Right renal pelvis (tissue), 4 donors: ENCODE measurements at regions not wholly inside any gene's neighbourhood (a gene's known extent, or its start where the extent isn't known, plus 50 kb on each side); places are given as distances from the start of the nearest gene placed in this dataset.
"Not testable (repeated sequence)": the region's sequence is repeated elsewhere in the genome, so short reads cannot be mapped to it uniquely, and the experiment has no call there.

Source experiments
- DNase-seq, 4 donors: peaks; one replicate each; pipeline ENCODE4 v3.0.0-alpha.2; 2013; ENCODE audit warnings: low read depth in 4 of 4, low spot score in 3 of 4, missing footprints in 1 of 4

DNA sequence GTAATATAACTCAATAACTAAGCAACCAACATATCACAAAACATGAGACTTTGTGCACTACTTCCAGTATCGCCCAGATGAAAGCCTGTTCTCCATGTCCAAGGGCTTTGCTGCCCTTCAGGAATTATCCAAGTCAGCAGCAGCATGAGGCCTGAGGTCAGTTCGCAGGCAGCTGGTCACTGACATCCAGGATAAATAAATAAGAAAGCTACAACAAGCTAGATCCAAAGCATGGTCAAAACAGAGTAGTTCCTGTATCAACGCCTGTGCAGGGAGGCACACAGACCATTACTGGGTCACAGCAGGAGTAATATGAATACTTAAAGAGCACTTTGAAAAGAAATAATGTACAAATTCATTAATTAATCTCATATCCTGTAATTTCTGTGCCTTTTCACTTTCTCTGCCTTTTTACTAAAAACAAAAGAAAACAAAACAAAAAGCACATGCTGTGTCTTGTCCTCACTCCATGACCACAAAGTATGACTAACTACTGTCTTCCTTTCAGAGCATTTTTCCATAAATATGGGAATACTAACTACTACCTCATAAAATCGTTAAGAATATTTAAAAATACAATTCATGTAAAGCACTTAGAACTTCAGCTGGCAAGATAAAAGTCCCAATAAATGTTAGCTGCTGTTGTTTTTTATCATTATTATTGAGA lies 374.9 kb upstream of the IRAK1BP1 start:
- no peak for DNase-seq

- no peak for DNase-seq
Measured at GRCh38 chr6:78500299-78501089, 366.9 kb upstream of the IRAK1BP1 start.

GRCh38 chr6:78502386-78502887 lies 364.9 kb upstream of the IRAK1BP1 start:
- no peak for DNase-seq

DNA sequence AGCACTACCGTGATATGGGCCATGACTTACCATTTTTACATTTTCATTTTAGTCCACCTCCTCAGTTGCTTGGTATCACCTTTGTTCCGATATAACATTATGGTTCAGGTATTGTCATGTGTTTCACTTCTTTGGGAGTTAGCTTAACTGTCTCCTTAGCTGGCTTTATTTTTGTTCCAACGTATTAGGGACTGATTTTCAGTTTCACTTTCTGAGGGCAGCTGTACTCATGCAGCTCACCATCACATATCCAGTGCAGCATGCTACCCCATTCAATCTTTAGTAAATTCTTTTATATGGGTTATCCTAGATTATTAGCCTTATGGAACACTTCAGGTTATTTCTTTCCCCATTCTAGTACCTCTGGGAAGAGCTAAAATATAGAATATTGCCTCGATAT lies 362.2 kb upstream of the IRAK1BP1 start:
- DNase-seq: no peak

DNA sequence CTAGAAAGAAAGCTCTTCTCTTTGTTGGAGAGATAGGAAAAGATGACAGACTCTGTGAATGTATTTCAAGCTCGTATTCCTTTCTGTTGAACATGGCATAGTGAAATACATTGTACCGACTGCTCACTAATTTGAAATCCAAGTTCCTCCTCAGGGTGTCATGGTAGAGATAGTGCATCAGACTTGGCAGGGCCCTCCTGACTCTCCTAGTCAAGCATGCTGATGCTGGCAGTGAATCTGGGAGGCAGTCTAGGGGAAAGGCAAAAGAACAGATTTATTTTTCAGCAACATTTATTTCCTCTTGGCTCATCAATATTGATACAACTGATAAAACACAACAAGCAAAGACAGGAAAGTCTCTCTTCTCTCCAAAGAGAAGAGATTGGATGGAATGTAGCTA lies 356.3 kb upstream of the IRAK1BP1 start:
- DNase-seq: no peak

DNA sequence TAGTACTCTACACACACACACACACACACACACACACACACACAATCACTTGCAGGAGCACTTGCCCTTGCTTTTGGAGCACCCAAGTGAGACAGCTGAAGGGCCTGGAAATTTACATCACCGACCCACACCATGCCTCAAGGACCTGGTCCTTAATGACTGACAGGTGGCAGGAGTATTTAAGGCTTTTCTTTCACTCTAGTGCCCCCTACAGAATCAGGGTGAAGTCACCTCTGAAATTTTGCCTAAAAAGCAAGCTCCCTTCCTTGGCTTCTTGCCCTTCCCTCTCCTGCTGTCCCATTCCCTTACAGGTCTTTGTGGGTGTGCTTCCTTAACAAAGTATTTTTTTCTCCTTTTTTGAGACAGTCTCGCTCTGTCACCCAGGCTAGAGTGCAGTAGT lies 353.5 kb upstream of the IRAK1BP1 start:
- no peak for DNase-seq

- no peak for DNase-seq
Measured at GRCh38 chr6:78515271-78515670, 352.1 kb upstream of the IRAK1BP1 start.

DNA sequence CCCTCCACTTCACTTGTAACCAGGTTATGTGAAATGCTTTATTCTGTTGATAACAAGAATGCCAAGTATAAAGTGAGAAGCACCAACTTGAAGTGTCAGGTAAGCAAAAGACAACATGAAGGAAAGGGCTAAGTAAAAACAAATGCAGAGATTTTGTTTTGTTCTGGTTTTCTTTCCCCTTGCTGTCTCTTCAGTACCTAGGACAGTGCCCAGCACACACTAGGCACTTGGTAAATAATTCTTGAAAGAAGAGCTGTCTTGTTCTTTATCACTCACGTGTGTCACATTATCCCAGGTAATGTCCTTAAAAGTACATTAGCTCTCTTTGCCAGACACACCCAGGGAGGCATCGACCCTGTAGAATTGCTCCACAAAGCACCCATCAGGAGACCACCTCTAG lies 350.0 kb upstream of the IRAK1BP1 start:
- no peak for DNase-seq

GRCh38 chr6:78523622-78524021 lies 343.7 kb upstream of the IRAK1BP1 start:
- DNase-seq: no peak

DNA sequence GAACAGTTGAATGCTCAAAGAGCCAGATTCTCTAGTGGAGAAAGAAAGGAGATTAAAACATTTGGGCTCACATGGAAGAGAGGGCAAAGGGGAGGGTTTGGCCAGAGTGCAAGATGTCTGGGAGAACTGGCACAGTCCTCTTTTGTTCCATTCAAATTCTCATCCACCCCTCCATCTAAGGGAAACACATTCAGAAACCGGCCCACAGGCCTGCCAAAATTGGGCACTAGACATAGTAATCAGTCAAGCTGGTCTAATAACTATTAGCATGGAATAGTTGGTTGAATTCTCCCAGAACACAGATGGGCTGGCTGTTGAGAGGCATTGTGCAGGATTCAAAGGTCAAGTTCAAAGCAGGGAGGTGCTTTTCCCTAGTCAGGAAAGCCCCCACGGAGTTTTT lies 341.4 kb upstream of the IRAK1BP1 start:
- DNase-seq: no peak

DNA sequence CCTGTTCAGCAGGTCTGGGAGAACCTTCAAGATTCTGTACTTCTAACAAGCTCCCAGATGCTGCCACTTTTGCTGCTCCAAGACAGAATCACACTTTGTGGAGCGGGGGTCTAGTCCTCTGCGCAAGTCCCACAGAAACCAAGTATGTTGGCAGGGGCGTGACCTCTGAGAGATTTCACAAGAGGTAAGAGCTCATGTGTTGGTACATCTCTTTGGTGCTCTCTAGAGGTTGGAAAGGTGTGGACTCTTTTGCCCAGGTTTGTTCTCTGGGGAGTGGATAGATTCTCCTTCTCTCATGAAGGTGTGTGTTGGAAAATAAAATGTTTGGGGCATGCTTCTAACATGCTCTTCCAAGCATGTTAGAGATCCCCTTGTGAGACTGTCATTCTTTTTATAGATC lies 340.9 kb upstream of the IRAK1BP1 start:
- no peak for DNase-seq

DNA sequence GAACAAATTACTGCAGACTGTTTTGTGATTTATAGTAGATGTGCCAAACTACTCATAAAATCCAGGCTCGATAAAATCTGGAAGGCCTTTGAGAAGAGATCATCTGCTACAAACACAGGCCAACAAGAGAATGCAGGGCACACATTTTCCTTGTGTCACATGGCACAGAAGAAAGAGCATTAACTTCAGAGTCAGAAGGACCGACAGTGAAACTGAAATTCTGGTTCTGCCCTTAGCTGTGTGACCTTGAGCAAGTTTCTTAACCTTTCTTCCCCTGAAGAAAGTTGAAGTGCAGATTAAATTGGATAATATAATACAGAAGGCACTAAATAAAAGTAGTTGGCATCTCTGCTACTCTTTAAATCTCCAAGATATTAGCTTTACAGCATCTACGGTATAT lies 338.4 kb upstream of the IRAK1BP1 start:
- no peak for DNase-seq

DNA sequence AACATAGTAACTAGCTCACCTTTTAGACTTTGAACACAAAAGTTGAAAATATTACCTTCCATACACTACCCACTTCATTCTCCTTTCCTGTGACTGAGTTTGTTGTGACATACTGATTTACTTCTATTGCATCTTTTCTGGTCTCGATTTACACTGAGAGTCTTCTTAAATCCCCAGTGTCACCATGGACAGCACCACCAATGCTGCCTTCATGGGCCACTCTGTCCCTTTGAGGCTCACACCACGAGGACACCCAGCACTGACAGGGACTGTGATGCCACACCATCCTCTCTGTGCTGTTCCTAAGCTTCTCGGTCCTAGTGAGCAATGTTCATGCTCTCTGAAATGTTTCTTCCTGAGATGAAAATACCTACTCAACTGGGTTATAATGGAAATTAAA lies 337.1 kb upstream of the IRAK1BP1 start:
- no peak for DNase-seq

DNA sequence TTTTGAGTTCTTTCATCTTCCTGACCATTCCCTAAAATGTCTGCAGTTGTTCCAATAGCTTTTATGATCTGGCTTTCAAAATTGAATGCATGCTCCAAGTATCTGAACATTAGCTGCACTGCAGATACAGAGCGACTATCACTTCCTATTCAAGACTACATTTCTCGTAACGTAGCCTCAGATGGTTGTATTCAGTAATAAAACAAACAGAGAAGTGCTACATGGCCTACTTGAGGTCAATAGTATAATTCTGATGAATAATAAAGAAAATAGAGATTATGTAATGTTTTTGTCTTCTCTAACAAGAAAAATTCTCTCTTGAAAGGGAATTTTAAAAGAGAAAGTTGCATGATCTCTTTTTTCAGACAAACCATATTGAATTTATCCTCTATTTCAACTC lies 333.9 kb upstream of the IRAK1BP1 start:
- DNase-seq: no peak

DNA sequence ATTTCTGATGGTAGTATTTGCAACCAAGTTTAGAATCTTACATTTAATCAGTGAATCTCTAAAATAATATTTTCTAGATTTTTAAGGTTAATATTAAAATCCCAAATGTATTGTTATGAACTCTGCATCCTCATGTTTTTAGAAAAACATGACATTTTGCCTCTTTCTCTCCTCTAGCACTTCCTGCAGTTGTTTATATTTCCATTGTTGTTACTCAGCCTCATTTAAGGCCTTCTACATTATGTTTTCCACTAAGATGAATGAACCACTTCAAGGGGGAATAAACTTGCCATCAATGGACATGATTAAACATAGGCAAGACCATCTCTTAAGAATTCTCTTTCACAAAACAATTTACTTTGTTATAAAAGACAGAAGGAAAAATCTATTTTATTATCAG lies 333.5 kb upstream of the IRAK1BP1 start:
- no peak for DNase-seq

DNA sequence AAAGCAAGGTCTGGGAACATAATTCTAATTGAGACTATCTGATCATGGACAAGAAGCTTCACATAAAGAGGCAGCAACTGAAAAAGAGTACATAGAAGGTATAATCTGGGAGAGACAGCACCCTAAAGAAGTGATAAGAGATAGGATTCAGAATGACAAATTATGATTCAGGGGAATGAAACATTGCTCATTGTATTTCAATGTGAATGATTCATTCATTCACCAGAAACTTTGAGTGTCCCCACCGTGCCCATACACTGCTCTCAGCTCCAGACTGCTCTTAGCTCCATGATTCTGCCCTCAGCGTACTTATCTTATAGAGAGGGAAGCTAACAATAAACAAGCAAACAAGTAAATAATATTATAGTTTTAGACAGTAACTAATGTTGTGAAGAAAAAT lies 329.3 kb upstream of the IRAK1BP1 start:
- no peak for DNase-seq

DNA sequence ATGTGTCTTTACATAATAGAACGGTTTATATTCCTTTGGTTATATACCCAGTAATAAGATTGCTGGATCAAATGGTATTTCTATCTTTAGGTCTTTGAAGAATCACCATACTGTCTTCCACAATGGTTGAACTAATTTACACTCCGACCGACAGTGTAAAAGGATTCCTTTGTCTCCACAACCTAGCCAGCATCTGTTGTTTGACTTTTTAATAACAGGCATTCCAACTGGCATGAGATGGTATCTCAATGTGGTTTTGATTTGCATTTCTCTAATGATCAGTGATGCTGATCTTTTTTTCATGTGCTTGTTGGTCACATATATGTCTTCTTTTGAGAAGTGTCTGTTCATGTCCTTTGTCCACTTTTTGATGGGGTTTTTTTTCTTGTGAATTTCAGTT lies 319.7 kb upstream of the IRAK1BP1 start:
- DNase-seq: not testable (repeated sequence)

DNA sequence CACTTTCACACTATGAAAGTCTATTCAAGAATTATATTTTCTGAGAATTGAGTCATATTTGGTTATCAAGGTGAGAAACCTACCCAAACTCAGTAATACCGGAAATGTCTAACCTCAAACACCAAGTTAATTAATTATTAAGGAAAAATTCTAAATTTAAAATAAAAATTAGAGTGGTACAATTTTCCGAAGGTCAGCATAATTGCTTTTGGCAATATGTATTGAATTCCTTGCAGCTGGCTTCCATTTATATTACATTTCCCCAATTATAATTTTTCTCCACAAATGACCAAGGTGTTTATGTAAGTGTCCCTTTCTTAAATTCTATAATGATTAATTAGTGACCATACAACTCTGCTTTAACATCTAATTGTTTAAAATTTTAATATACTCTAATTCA lies 316.0 kb upstream of the IRAK1BP1 start:
- DNase-seq: no peak

GRCh38 chr6:78552435-78552834 lies 314.9 kb upstream of the IRAK1BP1 start:
- no peak for DNase-seq

DNA sequence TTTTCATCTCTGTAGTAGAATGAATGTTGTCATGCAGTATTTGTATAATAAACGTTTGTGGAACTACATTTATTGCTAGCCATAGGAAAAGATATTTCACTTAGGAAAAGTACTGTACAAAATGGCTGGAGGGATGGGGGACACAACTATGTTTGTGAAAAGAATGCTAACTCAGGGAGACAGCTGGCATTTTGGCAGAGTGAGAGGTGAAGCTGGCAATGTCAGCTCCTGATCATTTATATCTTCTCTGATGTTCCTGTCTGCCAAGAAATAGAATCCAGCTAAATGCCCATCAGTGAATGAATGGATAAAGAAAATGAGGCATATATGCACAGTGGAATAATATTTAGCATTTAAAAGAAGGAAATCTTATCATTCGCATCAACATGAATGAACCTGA lies 313.0 kb upstream of the IRAK1BP1 start:
- DNase-seq: no peak

GRCh38 chr6:78559056-78559455 lies 308.3 kb upstream of the IRAK1BP1 start:
- DNase-seq: no peak

- DNase-seq: no peak
Measured at GRCh38 chr6:78561015-78561414, 306.3 kb upstream of the IRAK1BP1 start.
